Cardiac fibroblast (primary cell): ENCODE measurements at regions not wholly inside any gene's neighbourhood (a gene's known extent, or its start where the extent isn't known, plus 50 kb on each side); places are given as distances from the start of the nearest gene placed in this dataset.
"Not testable (repeated sequence)": the region's sequence is repeated elsewhere in the genome, so short reads cannot be mapped to it uniquely, and the experiment has no call there.

Source experiments
- DNase-seq, 2 donors: peaks; one replicate each; pipeline versions ENCODE4 v3.0.0 to v3.0.0-alpha.2; 2010; ENCODE audit warnings: low read depth in 2 of 2
- H3K4me3 ChIP-seq, 2 donors: replicated peaks in 1 of 2; 1 replicate in 1 of 2; 2 replicates in 1 of 2; pipeline ENCODE4 v1.5.1; 2011; ENCODE audit warnings: low read depth in 2 of 2, low read length in 2 of 2, mild to moderate bottlenecking in 2 of 2, moderate library complexity in 1 of 2
- CTCF ChIP-seq: IDR thresholded peaks from one replicate; pipeline ENCODE4 v1.5.1; 2011; ENCODE audit warnings: low read depth, mild to moderate bottlenecking, low read length, inconsistent platforms

- peak in 1 of 2 donors; percentile 2 for DNase-seq
- no peak overlapping the region for H3K4me3 ChIP-seq
- TF ChIP-seq CTCF: no peak
Observed at GRCh38 chr15:54803134-54803808, 393.5 kb downstream of the RSL24D1 start.

DNA sequence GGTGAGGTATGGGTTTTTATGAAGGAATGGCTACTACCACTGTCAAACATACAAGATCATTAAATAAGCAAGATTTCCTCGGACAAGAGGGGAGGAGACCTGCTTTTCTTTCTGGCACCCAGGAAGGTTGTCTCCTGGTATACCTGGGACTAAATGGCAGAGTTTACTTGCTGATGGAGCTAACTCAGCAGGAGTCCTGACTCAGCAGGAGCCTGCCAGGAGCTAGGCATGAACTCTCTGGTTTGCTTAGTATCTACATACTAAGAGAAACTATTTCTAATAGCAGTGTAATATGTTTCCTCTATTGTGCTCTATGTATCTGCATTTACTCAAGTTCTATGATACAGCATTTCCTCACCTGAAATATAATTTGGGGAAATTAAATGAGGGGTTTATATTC, 404.2 kb downstream of the RSL24D1 start:
- no peak for TF ChIP-seq CTCF
- DNase-seq: no peak
- no peak overlapping the region for H3K4me3 ChIP-seq

- DNase-seq: no peak
- no peak overlapping the region for H3K4me3 ChIP-seq
- no peak for TF ChIP-seq CTCF
Observed at GRCh38 chr15:54790693-54791092, 406.0 kb downstream of the RSL24D1 start.

DNA sequence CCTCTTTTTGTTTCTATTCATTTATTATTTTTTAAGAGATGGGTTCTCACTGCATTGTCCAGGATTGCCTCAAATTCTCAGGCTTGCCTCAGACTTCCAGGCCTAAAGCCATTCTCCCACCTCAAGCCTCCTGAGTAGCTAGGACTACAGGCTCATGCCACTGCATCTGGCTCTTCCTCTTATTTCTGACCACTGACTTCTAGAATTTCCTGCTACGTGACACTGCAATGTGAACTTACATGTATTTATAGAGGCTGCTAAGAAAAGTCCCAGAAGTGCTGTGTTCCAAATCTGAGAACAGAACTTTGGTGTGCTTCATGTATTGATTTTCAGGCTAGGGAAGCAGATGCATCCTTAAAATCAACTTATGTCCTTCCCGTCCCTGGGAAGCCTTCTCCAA, 407.4 kb downstream of the RSL24D1 start:
- no peak overlapping the region for H3K4me3 ChIP-seq
- DNase-seq: no peak
- TF ChIP-seq CTCF: no peak

- DNase-seq, H3K4me3 ChIP-seq: not testable (repeated sequence)
Observed at GRCh38 chr15:54781220-54781619, 415.5 kb downstream of the RSL24D1 start.

DNA sequence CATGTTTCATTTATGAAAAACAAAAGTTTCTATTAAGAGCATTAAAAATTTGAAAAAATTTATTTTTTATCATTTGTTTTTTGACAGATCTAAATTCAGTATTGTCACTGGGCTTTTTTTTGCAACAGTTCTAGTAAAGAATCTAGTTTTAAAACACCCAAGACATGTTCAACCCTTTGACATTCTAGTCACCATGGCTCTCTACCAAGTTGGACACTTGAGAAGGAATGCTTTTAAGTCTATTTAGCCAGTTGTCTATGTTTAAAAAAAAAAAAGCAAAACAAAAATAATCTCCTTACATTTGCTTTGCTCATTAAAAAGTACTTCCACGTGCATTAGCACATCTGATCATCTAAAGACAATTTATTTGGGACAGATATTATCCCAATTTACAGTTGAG, 417.5 kb downstream of the RSL24D1 start:
- no peak for DNase-seq
- no peak for TF ChIP-seq CTCF

GRCh38 chr15:54776410-54776809, 420.3 kb downstream of the RSL24D1 start:
- no peak overlapping the region for H3K4me3 ChIP-seq
- no peak for DNase-seq
- TF ChIP-seq CTCF: no peak

More for the DNA sequence above, 417.5 kb downstream of the RSL24D1 start:
- no peak overlapping the region for H3K4me3 ChIP-seq
